Epithelial cell of proximal tubule (primary cell): ENCODE measurements at regions not wholly inside any gene's neighbourhood (a gene's known extent, or its start where the extent isn't known, plus 50 kb on each side); places are given as distances from the start of the nearest gene placed in this dataset.

Experiments
- DNase-seq: peaks from one replicate; pipeline ENCODE4 v3.0.0-alpha.2; 2011; ENCODE audit warnings: low read depth
- H3K4me3 ChIP-seq: 2 replicates; pipeline ENCODE4 v1.5.1; 2011; ENCODE audit warnings: low read depth, mild to moderate bottlenecking, low read length
- TF ChIP-seq, protein P1 (sequence below): conservative IDR thresholded peaks from 2 replicates; pipeline ENCODE4 v1.5.1; 2012; ENCODE audit warnings: low read depth, mild to moderate bottlenecking, low read length

GRCh38 chr12:92278378-92278828, 132.8 kb upstream of the BTG1 start:
- no peak overlapping the region for H3K4me3 ChIP-seq
- TF ChIP-seq, protein P1, sequence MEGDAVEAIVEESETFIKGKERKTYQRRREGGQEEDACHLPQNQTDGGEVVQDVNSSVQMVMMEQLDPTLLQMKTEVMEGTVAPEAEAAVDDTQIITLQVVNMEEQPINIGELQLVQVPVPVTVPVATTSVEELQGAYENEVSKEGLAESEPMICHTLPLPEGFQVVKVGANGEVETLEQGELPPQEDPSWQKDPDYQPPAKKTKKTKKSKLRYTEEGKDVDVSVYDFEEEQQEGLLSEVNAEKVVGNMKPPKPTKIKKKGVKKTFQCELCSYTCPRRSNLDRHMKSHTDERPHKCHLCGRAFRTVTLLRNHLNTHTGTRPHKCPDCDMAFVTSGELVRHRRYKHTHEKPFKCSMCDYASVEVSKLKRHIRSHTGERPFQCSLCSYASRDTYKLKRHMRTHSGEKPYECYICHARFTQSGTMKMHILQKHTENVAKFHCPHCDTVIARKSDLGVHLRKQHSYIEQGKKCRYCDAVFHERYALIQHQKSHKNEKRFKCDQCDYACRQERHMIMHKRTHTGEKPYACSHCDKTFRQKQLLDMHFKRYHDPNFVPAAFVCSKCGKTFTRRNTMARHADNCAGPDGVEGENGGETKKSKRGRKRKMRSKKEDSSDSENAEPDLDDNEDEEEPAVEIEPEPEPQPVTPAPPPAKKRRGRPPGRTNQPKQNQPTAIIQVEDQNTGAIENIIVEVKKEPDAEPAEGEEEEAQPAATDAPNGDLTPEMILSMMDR, result no peak
- no peak for DNase-seq

- TF ChIP-seq, protein P1, result no peak
- DNase-seq, result no peak
- H3K4me3 ChIP-seq, result no peak overlapping the region
These were observed 132.1 kb upstream of the BTG1 start for GRCh38 chr12:92277795-92278194.

DNA sequence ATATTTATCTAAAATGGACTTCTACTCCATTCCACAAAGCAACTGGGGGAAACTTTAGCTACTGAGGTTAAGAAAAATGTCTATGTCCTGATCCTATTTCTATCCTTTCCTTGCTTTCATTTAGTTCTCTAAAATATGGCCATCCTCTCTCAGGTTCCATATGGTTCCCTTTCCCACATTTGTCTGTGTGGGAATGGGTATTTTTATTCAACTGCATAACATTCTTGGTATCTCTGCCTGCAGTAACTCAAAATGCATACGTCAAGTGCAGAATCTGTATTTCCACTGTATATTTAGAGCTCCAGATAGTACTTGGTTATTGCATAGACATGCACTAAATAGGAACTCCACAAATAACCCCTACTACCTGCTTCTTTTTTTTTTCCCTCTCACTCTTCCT, 130.6 kb upstream of the BTG1 start:
- no peak overlapping the region for H3K4me3 ChIP-seq
- DNase-seq, result no peak
- TF ChIP-seq, protein P1, result no peak

- H3K4me3 ChIP-seq, result no peak overlapping the region
- DNase-seq, result no peak
- TF ChIP-seq, protein P1, result no peak
These were observed 130.0 kb upstream of the BTG1 start for GRCh38 chr12:92275443-92276154.

DNA sequence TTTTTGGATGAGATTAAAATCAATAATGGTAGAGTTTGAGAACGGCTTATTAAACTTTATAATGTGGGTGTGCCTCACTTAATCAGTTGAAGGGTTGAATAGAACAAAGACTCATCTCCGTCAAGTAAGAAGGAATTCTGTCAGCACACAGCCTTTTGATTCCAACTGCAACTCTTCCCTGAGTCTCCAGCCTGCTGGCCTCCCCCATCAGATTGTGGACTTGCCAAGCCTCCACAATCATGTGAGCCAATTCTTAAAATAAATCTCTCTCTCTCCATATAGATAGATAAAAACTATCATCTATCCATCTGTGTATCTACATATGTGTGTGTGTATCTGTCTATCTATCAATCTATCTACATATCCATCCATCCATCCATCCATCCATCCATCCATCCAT, 127.4 kb upstream of the BTG1 start:
- no peak overlapping the region for H3K4me3 ChIP-seq
- DNase-seq, result no peak
- TF ChIP-seq, protein P1, result no peak

GRCh38 chr12:92272061-92272964, 126.7 kb upstream of the BTG1 start:
- TF ChIP-seq, protein P1, result no peak
- H3K4me3 ChIP-seq, result no peak overlapping the region
- DNase-seq, result no peak

DNA sequence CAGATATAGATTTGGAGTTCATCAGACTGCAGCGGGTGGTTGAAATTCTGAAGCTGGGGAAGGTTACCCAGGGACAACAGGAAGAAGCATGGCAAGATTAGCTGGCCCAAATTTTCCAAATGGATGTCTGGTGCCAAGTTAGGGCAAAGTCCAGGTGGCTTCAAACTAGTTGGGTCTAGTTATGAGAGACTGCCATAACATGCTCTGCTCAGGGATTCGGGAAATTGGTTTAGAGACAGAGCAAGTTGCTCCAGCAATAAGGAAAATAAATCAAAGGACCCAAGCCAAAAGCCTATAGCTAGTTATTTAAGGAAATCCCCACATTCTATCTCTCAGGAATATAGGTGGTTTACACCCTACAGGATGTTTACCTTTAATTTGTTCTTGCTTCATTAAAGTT, 125.7 kb upstream of the BTG1 start:
- DNase-seq, result no peak
- H3K4me3 ChIP-seq, result no peak overlapping the region
- TF ChIP-seq, protein P1, result no peak
